Thyroid gland (tissue), 4 donors: ENCODE measurements at regions not wholly inside any gene's neighbourhood (a gene's known extent, or its start where the extent isn't known, plus 50 kb on each side); places are given as distances from the start of the nearest gene placed in this dataset.

ENCODE experiments used
- POLR2A ChIP-seq, 2 donors: fragments of 450-650 bp; IDR thresholded peaks; one replicate each; pipeline ENCODE4 v1.6.1; 2017; ENCODE audit warnings: antibody characterized with exemption in 2 of 2, mild to moderate bottlenecking in 2 of 2, moderate library complexity in 1 of 2
- TF ChIP-seq, protein P1 (sequence below), 6 experiments: fragments of 200-600 bp in 3 of 6; fragments of 450-650 bp in 3 of 6; sonication (generic) in 3 of 6; IDR thresholded peaks; one replicate each; pipeline ENCODE4 v1.5.1; 2016 to 2019; ENCODE audit warnings: antibody characterized with exemption in 6 of 6, mild to moderate bottlenecking in 2 of 6, inconsistent platforms in 1 of 6, moderate library complexity in 1 of 6

DNA sequence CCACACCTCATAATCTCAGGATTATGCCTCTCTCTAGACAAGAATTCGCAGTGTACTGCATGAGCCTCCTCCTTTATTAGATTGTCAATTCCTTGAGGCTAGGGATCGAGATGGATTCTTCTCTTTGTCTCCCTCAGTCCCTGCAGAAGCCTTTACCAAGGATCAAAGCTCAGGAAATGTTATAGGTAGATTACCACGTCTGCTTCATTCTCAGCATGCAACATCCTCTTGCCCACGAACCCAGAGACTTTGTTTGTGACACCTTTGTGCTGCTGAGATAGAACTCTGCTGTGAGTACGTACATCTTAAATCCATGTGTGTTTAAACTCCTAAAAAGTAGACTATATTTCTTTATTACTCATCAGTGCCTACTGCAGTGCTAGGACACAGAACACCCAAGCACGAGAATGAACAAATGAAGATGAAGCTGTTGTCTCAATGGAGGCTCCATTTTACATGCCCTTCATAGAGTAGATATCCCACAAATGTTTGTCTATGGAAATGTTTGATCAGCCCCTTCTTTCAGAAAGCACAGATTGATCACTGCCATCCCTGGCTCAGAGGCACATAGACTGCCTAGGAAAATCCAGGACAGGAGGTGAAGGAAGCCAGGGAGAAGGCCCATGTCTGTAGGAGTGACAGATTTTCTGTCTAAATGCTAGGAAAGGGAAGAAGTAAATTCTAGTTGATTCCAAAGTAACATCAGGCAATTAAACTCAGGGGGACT lies 98.8 kb upstream of the KLHL29 start:
- TF ChIP-seq, protein P1, sequence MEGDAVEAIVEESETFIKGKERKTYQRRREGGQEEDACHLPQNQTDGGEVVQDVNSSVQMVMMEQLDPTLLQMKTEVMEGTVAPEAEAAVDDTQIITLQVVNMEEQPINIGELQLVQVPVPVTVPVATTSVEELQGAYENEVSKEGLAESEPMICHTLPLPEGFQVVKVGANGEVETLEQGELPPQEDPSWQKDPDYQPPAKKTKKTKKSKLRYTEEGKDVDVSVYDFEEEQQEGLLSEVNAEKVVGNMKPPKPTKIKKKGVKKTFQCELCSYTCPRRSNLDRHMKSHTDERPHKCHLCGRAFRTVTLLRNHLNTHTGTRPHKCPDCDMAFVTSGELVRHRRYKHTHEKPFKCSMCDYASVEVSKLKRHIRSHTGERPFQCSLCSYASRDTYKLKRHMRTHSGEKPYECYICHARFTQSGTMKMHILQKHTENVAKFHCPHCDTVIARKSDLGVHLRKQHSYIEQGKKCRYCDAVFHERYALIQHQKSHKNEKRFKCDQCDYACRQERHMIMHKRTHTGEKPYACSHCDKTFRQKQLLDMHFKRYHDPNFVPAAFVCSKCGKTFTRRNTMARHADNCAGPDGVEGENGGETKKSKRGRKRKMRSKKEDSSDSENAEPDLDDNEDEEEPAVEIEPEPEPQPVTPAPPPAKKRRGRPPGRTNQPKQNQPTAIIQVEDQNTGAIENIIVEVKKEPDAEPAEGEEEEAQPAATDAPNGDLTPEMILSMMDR (IDR thresholded peaks at IDR 0.05), result no peak
- no peak for TF ChIP-seq POLR2A (IDR thresholded peaks at IDR 0.05)
